Fibroblast of lung (primary cell): ENCODE measurements at regions not wholly inside any gene's neighbourhood (a gene's known extent, or its start where the extent isn't known, plus 50 kb on each side); places are given as distances from the start of the nearest gene placed in this dataset.

Source experiments
- DNase-seq, 2 donors: peaks; one replicate each; pipeline versions ENCODE4 v3.0.0 to v3.0.0-alpha.2; 2010; ENCODE audit warnings: low read depth in 2 of 2
- H2AFZ ChIP-seq: 2 replicates; pipeline ENCODE4 v1.5.1; 2012; ENCODE audit warnings: low read length, control low read depth, inconsistent platforms
- H3K27ac ChIP-seq: 2 replicates; pipeline ENCODE4 v1.5.1; 2011; ENCODE audit warnings: low read length, control low read depth; ENCODE audit not compliant: insufficient read depth
- H3K27me3 ChIP-seq: 2 replicates; pipeline ENCODE4 v1.5.1; 2011; ENCODE audit warnings: mild to moderate bottlenecking, low read length; ENCODE audit not compliant: control insufficient read depth, insufficient read depth
- H3K36me3 ChIP-seq: 2 replicates; pipeline ENCODE4 v1.5.1; 2011; ENCODE audit warnings: low read length; ENCODE audit not compliant: control insufficient read depth, insufficient read depth
- H3K4me1 ChIP-seq: 2 replicates; pipeline ENCODE4 v1.5.1; 2011; ENCODE audit warnings: low read length; ENCODE audit not compliant: control insufficient read depth, insufficient read depth; ENCODE audit errors: extremely low read depth
- H3K4me2 ChIP-seq: 2 replicates; pipeline ENCODE4 v1.5.1; 2011; ENCODE audit warnings: low read length, control low read depth; ENCODE audit not compliant: insufficient read depth; ENCODE audit errors: extremely low read depth
- H3K4me3 ChIP-seq, 4 experiments: fragments of 200-600 bp in 1 of 4; sonication (generic) in 1 of 4; replicated peaks in 1 of 4; 2 replicates each; pipeline ENCODE4 v1.5.1; 2011 to 2016; ENCODE audit warnings: low read length in 4 of 4, low read depth in 3 of 4, mild to moderate bottlenecking in 3 of 4, control low read depth in 2 of 4, inconsistent platforms in 1 of 4, mixed read lengths in 1 of 4; ENCODE audit not compliant: insufficient read depth in 1 of 4; ENCODE audit errors: control extremely low read depth in 1 of 4
- H3K79me2 ChIP-seq: 2 replicates; pipeline ENCODE4 v1.5.1; 2012; ENCODE audit warnings: mild to moderate bottlenecking, low read length, inconsistent platforms; ENCODE audit not compliant: control insufficient read depth, insufficient read depth
- H3K9ac ChIP-seq: 2 replicates; pipeline ENCODE4 v1.5.1; 2011; ENCODE audit warnings: mild to moderate bottlenecking, low read length, control low read depth; ENCODE audit not compliant: insufficient read depth
- H3K9me3 ChIP-seq: 2 replicates; pipeline ENCODE4 v1.5.1; 2012; ENCODE audit warnings: low read depth, low read length; ENCODE audit not compliant: control insufficient read depth, insufficient read depth
- H4K20me1 ChIP-seq: 2 replicates; pipeline ENCODE4 v1.5.1; 2011; ENCODE audit warnings: low read length; ENCODE audit not compliant: control insufficient read depth, insufficient read depth; ENCODE audit errors: extremely low read depth
- CTCF ChIP-seq, 2 donors: IDR thresholded peaks in 1 of 2; conservative IDR thresholded peaks in 1 of 2; 1 replicate in 1 of 2; 2 replicates in 1 of 2; pipeline ENCODE4 v1.5.1; 2011 to 2012; ENCODE audit warnings: low read length in 2 of 2, control low read depth in 1 of 2, inconsistent platforms in 1 of 2, low read depth in 1 of 2, mild to moderate bottlenecking in 1 of 2
- EZH2 ChIP-seq: IDR thresholded peaks from 2 replicates; pipeline ENCODE4 v1.5.1; 2012; ENCODE audit warnings: low read length, control low read depth, mild to moderate bottlenecking; ENCODE audit errors: missing control alignments

DNA sequence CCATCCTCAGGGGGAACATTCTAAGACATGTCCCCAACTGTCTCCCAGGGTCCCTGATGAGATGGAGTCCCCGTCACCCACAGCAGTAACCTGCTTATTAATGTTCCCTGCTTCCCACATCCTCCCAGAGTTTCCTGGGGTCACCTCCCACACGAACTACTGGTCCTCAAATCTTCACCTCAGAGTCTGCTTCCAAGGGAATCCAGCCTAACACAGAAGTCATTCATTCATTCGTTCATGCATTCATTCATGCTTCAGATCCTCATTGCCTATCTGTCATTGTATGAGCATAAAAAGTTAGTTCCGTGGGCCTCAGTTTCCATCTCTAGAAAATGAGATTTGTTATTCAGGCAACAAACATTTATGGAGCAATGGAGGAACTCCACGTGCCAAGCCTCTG is 516.2 kb downstream of the SHQ1 start:
- Histone ChIP-seq H3K36me3 (no peaks in the 10 kb centered on the region), H3K79me2 (no peaks in the 10 kb centered on the region), H3K4me2 (no peak overlapping the region), H3K9ac (no peak overlapping the region), H3K27me3 (peaks cover 10% of the 10 kb centered on the region), H2AFZ (no peak overlapping the region), H4K20me1 (no peaks in the 10 kb centered on the region), H3K4me3 (no peak overlapping the region), H3K9me3 (no peaks in the 10 kb centered on the region), H3K4me1 (no peaks in the 10 kb centered on the region), H3K27ac (no peak overlapping the region)
- no peak for DNase-seq
- TF ChIP-seq EZH2 (no peak), CTCF (conservative IDR thresholded peaks at IDR 0.05 in 1 of 2, IDR thresholded peaks at IDR 0.05 in 1 of 2; ENCODE audit: low read depth in 1 of 2, low read length in 2 of 2) (no peak)

GRCh38 chr3:72331076-72331475 is 517.2 kb downstream of the SHQ1 start:
- no peak overlapping the region for H3K27ac ChIP-seq
- H3K4me2 ChIP-seq = no peak overlapping the region
- H3K79me2 ChIP-seq = no peaks in the 10 kb centered on the region
- DNase-seq = no peak
- H3K36me3 ChIP-seq = no peaks in the 10 kb centered on the region
- H3K4me3 ChIP-seq = no peak overlapping the region
- no peaks in the 10 kb centered on the region for H3K4me1 ChIP-seq
- no peak overlapping the region for H2AFZ ChIP-seq
- H3K9me3 ChIP-seq = no peaks in the 10 kb centered on the region
- H4K20me1 ChIP-seq = no peaks in the 10 kb centered on the region
- TF ChIP-seq CTCF (conservative IDR thresholded peaks at IDR 0.05 in 1 of 2, IDR thresholded peaks at IDR 0.05 in 1 of 2; ENCODE audit: low read depth in 1 of 2, low read length in 2 of 2) (no peak), EZH2 (no peak)
- H3K27me3 ChIP-seq = peaks cover 10% of the 10 kb centered on the region
- H3K9ac ChIP-seq = no peak overlapping the region

DNA sequence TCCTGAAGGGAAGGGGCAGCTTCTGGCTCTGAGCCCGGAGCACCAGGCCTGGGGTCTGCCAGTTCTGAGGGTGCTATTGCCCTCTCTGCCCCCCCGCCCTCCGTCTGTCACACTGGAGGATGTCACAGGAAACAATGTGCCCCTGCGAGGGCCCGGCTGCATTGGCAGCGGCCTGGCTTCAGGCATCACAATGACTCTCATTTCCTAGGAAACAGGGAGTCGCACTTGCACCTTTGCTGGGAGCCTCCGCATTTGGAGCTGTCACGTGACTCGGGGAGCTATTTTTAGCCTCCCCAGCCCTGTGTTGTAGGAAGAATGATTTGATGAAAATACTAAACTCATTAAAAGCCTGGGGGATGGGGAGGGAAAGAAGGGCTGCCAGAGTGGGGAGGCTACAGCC is 518.9 kb downstream of the SHQ1 start:
- Histone ChIP-seq H3K79me2 (no peaks in the 10 kb centered on the region), H3K4me3 (no peak overlapping the region), H3K36me3 (no peaks in the 10 kb centered on the region), H4K20me1 (no peaks in the 10 kb centered on the region), H2AFZ (no peak overlapping the region), H3K9ac (no peak overlapping the region), H3K27ac (no peak overlapping the region), H3K4me1 (no peaks in the 10 kb centered on the region), H3K9me3 (no peaks in the 10 kb centered on the region), H3K4me2 (no peak overlapping the region), H3K27me3 (peaks cover 14% of the 10 kb centered on the region)
- peak; percentile 43 to 49 for DNase-seq
- no peak for TF ChIP-seq EZH2
